GM21528 (cell line): ENCODE measurements at regions not wholly inside any gene's neighbourhood (a gene's known extent, or its start where the extent isn't known, plus 50 kb on each side); places are given as distances from the start of the nearest gene placed in this dataset.

Experiments used
- ATAC-seq: cut with Tn5 transposase; IDR thresholded peaks from one replicate; pipeline ENCODE4 v1.9.1; 2021; ENCODE audit warnings: mild to moderate bottlenecking, moderate library complexity; ENCODE audit not compliant: unreplicated experiment, low FRiP score

GRCh38 chr1:37085393-37085792, 51.1 kb upstream of the GRIK3 start:
- ATAC-seq = no peak

GRCh38 chr1:37089750-37090149, 55.4 kb upstream of the GRIK3 start:
- ATAC-seq = no peak

DNA sequence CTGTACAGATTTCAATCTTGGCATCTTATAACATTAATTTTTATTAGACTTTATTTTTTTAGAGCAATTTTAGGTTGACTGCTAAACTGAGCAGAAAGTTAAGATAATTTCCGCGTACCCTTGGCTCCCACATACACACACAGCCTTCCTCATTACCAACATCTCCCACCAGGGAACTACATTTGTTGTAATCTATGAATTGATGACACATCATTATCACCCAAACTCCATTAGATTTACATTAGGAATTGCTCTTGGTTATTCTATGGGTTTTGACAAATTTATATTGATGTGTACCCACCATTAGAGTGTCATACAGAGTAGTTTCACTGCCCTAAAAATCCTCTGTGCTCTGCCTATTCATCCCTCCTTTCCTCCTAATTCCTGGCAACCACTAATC, 56.4 kb upstream of the GRIK3 start:
- ATAC-seq = no peak

GRCh38 chr1:37092937-37093336, 58.6 kb upstream of the GRIK3 start:
- ATAC-seq = no peak

- ATAC-seq = no peak
Measured at GRCh38 chr1:37094302-37094701, 60.0 kb upstream of the GRIK3 start.

GRCh38 chr1:37096523-37096922, 62.2 kb upstream of the GRIK3 start:
- ATAC-seq = no peak

DNA sequence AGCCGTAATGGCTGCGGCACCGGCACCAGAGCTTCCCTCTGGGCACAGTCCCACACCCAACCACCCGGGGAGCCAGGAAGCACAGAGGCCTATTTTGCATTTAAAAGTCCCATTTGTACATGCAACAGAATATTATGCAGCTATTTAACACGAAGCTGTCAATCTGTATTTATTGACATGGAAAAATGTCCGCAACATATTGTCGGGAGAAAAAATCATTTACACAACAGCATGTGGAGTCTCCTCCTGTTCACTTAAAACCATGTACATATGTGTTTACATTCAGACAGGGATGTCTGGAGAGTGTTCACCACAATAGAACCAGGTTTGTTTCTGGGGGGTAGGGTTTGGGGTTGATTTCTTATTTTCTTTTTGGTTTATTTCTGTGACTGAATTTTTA, 63.4 kb upstream of the GRIK3 start:
- ATAC-seq = no peak

DNA sequence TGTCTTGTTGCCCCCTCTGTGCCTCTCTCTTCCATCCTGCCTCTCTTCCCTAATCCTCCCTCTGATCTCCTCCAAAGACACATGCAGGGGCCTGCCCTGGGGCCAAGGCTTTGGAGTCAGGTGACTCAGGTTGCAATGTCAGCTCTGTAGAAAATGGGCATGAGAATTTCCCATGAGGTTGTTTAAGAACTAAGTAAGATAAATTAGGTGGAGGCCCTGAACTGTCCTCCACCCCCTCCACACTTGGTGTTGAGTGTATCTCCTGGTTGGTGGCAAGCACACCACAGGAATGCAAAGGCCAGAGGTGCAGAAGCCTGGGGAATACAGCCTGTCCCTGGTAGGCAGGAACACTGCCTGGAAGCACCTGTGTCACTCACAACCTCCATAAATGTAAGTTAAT, 63.9 kb upstream of the GRIK3 start:
- no peak for ATAC-seq

DNA sequence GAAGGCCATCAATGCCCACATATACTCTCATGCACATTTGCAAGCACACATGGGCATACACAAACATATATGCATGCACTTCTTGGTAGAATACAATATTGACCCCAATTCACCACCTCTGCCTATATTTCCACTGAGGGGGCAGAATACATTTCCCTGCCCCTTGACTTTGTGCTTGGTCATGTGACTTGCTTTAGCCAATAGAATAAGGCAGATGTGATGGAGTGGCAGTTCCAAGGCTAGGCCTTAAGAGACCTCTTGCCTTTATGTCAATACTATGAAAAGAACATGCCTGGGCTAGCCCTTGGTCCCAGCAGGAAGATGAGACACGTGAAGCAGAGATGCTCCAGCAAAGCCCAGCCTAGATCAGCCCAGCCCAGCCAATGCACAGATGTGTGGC, 66.0 kb upstream of the GRIK3 start:
- ATAC-seq = no peak

- ATAC-seq = no peak
Measured at GRCh38 chr1:37102656-37103382, 68.5 kb upstream of the GRIK3 start.

- no peak for ATAC-seq
Measured at GRCh38 chr1:37105911-37106310, 71.6 kb upstream of the GRIK3 start.

DNA sequence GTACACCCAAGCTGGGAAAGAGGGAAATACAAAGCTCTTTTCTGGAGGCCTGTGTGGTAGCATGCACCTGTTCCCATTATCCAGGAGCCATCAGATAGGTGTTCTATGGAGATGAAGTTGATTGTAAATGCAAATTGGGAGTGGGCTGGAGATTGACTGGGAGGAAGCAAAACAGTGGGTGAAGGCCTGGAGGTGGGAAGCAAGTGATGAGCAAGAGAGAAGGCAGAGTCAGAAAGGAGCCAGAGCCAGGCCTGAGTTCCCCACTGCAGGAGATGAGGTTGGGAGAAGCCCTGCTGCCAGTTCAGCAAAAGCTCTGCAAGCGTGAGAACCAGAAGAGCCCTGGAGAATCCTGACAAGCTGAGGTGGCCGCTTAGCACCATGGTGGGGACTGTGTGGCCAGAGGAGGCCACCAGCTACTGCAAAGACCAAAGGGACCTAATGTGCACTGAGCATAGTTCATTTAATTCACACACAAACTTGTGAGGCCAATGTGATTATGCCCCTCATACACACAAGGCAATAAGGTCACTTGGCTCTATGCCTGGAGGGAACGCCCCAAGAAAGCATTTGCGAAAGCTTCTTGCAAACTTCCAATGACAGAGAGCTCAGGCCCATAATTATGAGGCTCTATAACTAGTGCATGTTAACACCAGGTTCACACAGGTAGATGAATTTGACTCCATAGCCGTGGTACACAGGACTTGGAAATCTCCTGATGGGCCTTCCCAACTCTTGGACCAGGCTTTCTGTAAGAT, 73.0 kb upstream of the GRIK3 start:
- ATAC-seq = no peak

DNA sequence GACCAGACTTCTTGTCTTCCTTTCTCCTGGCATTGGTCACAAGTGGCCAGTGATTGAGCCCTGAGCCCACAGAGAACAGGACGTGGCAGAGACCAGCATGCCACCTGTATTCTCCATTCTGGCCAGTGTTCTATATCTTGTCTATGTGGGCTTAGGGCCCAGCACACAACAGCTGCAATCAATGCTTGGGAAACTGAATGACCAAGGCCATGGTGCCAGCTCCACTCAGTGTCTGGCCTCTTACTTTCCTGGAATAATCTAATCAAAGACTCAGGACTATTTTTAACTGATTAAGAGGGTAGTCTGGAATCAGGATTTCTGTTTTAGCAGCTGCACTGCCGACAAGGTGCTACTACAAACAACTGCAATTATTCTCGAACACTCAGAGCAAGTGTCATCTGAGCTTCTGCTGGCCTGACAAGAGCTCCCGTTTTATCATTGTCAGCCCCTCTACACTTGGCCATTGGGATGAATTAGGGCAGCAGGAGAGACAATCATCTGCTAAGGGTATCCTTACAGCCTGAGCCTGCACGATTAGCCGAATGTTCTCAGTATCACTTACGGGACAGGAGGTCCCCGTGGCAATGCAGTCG, 74.4 kb upstream of the GRIK3 start:
- ATAC-seq = no peak

DNA sequence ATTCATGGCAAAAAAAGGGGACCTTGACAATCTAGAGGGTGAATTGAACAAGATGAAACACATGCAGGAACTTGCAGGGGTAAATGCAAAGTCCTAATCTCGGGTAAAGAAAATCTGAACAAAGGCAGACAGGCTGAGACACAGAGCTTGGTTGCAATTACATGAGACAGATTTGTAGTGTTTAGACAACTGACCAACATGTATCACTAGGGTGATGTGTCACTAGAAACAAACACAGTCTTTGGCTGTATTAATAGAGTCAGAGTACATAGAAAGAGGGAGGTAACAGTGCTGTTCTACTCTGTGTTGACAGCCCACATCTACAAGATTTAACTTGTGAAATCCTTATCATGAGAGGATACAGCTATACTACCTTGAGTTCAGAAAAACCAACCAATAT, 78.1 kb upstream of the GRIK3 start:
- ATAC-seq = no peak

DNA sequence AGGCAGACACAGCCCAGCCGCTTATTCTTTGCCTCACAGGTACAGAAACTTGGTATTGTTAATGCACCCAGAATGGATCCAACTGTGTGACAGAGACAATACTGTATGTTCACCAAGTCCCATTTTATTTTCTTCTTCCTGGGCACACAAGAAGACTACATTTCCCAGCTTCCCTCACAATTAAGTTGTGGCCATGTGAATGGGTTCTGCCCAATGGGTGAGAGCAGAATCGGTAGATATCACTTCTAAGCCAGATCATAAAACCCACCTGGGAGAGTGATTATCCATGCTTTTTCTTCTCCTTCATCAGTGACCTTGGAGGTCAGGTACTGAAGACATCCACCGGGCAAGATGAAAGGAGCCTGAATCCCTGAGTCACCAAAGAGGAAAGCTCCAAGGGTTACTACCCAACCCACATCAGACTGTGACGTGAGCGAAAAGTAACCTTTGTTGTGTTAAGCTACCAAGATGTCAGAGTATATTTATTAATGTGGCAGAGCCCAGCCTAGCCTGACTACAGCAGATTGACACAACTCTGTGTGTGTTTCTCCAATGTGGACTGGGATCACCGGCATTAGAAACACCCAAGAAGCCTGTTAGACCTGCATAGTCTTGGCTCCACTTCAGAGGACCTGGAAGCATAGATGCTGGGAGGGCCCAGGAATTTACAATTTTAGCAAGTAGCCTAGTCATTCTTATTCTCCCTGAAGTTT, 79.1 kb upstream of the GRIK3 start:
- ATAC-seq = no peak

GRCh38 chr1:37118790-37119189, 84.5 kb upstream of the GRIK3 start:
- no peak for ATAC-seq

DNA sequence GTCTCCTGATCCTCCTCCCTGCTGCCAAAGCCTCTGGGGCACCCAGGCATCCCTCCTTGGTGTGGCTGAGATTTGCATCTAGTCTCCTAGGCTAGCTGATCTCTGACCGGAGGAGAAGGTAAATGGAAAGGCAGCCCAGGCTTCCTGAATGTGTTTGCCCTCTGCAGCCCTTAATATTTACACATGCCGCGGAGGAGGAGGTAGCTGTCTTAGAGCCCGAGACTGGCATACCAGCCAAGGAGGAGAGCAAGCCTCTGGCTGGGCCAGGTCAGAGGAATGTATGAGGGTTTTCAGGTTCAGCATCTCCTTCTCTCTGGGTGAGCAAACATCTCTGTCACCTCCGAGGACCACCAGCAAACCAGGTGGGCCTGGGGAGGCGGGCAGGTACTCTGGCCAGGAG, 86.0 kb upstream of the GRIK3 start:
- no peak for ATAC-seq

DNA sequence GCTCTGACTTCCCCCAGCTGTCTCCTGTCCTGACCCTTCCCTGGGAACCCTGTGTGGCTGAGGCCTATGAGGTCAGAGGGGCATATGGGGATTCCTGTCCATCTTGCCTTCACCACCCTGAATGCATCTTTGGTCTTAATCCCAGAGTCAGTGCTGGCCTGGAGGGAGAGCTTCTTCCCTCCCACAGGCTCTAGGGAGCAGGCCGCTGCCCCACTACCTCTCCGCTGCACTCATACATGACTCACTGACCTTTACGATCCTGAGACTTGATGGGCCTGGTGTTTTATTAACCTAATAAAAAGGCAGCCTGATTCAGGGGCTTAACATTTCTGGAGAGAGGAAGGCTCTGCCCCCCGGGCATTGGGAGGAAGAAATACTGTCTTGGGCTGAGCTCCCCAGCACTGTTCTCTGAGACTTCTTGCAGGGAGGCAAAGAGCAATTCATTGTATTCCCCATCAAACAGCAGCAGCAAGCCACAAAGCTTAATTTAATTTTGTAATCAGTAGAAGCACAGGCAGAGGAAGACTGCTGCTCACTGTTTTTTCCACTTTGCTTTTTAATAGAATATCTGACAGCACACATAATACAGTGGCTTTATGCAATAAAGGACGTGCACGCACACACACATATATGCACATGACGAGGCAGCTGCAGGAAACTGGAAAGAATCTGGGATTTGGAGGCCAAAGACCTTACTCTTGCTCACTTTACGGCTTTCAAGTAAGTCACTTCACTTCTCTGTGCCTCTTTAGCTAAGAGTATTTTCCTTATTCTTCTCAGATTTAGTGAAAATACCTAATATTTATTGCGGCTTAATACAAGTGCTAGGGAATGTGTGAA, 89.2 kb upstream of the GRIK3 start:
- no peak for ATAC-seq

DNA sequence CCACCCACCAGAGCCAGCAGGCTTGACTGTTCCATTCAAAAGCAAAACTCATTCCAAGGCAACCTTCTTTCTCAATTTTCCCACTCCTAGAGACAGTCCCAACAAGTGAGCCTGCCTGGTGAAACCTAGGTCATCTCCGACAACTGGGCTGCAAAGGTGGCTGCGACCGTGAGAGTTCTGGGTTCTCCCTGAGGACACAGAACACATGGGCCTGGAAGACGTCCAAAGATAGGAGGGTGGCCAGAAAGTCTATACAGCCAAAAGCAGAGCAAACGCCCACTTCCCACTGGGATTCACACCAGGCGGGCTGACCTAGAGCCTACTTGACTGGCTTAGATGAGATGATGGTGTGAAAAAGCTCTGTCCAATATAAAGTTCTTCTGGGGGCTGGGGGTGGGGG, 90.2 kb upstream of the GRIK3 start:
- ATAC-seq = no peak

- no peak for ATAC-seq
Measured at GRCh38 chr1:37125295-37125694, 91.0 kb upstream of the GRIK3 start.
